ENCODE measurements at regions not wholly inside any gene's neighbourhood (a gene's known extent, or its start where the extent isn't known, plus 50 kb on each side); places are given as distances from the start of the nearest gene placed in this dataset.

- Histone ChIP-seq H3K27me3 (no peaks in the 10 kb centered on the region), H3K4me1 (no peaks in the 10 kb centered on the region), H3K36me3 (no peaks in the 10 kb centered on the region), H3K9me3 (no peaks in the 10 kb centered on the region), H3K27ac (no peak overlapping the region), H3K4me3 (no peak overlapping the region)
- no peak for DNase-seq (ENCODE audit: extremely low spot score in 2 of 2)
- intact Hi-C loops (cut with DNase I), result no loop called here
- no peak for TF ChIP-seq POLR2AphosphoS5 (IDR thresholded peaks at IDR 0.05; ENCODE audit: insufficient read depth in 1 of 2, low read depth in 1 of 2)
- TF ChIP-seq POLR2A (IDR thresholded peaks at IDR 0.05), result no peak
- TF ChIP-seq CTCF (IDR thresholded peaks at IDR 0.05), result no peak
Observed at GRCh38 chr9:84570482-84571154, 98.9 kb upstream of the NTRK2 start.

GRCh38 chr9:84573083-84573482, 96.4 kb upstream of the NTRK2 start:
- TF ChIP-seq POLR2AphosphoS5 (IDR thresholded peaks at IDR 0.05; ENCODE audit: insufficient read depth in 1 of 2, low read depth in 1 of 2), result no peak
- TF ChIP-seq POLR2A (IDR thresholded peaks at IDR 0.05), result no peak
- no peak for TF ChIP-seq CTCF (IDR thresholded peaks at IDR 0.05)
- Histone ChIP-seq H3K4me3 (no peak overlapping the region), H3K36me3 (no peaks in the 10 kb centered on the region), H3K4me1 (no peaks in the 10 kb centered on the region), H3K27ac (no peak overlapping the region), H3K9me3 (no peaks in the 10 kb centered on the region), H3K27me3 (no peaks in the 10 kb centered on the region)
- intact Hi-C loops (cut with DNase I), result no loop called here
- DNase-seq (ENCODE audit: extremely low spot score in 2 of 2), result no peak

GRCh38 chr9:84575705-84576104, 93.8 kb upstream of the NTRK2 start:
- Histone ChIP-seq H3K9me3 (no peaks in the 10 kb centered on the region), H3K36me3 (no peaks in the 10 kb centered on the region), H3K27me3 (no peaks in the 10 kb centered on the region), H3K27ac (no peak overlapping the region), H3K4me1 (no peaks in the 10 kb centered on the region), H3K4me3 (no peak overlapping the region)
- no peak for DNase-seq (ENCODE audit: extremely low spot score in 2 of 2)
- intact Hi-C loops (cut with DNase I), result no loop called here
- TF ChIP-seq POLR2AphosphoS5 (IDR thresholded peaks at IDR 0.05; ENCODE audit: insufficient read depth in 1 of 2, low read depth in 1 of 2), result no peak
- TF ChIP-seq CTCF (IDR thresholded peaks at IDR 0.05), result no peak
- no peak for TF ChIP-seq POLR2A (IDR thresholded peaks at IDR 0.05)

GRCh38 chr9:84583866-84584265, 85.7 kb upstream of the NTRK2 start:
- TF ChIP-seq POLR2AphosphoS5 (IDR thresholded peaks at IDR 0.05; ENCODE audit: insufficient read depth in 1 of 2, low read depth in 1 of 2) (no peak), CTCF (IDR thresholded peaks at IDR 0.05) (no peak), POLR2A (IDR thresholded peaks at IDR 0.05) (no peak)
- H3K4me3 ChIP-seq, result no peak overlapping the region
- intact Hi-C loops (cut with DNase I), result no loop called here
- H3K36me3 ChIP-seq, result no peaks in the 10 kb centered on the region
- H3K4me1 ChIP-seq, result no peaks in the 10 kb centered on the region
- no peak for DNase-seq (ENCODE audit: extremely low spot score in 2 of 2)
- no peak overlapping the region for H3K27ac ChIP-seq
- no peaks in the 10 kb centered on the region for H3K9me3 ChIP-seq
- no peaks in the 10 kb centered on the region for H3K27me3 ChIP-seq

- H3K27ac ChIP-seq, result no peak overlapping the region
- no peak for DNase-seq (ENCODE audit: extremely low spot score in 2 of 2)
- H3K4me3 ChIP-seq, result no peak overlapping the region
- TF ChIP-seq POLR2A (IDR thresholded peaks at IDR 0.05) (no peak), POLR2AphosphoS5 (IDR thresholded peaks at IDR 0.05; ENCODE audit: insufficient read depth in 1 of 2, low read depth in 1 of 2) (no peak), CTCF (IDR thresholded peaks at IDR 0.05) (no peak)
- no peaks in the 10 kb centered on the region for H3K9me3 ChIP-seq
- H3K36me3 ChIP-seq, result no peaks in the 10 kb centered on the region
- no peaks in the 10 kb centered on the region for H3K4me1 ChIP-seq
- H3K27me3 ChIP-seq, result no peaks in the 10 kb centered on the region
- intact Hi-C loops (cut with DNase I), result no loop called here
Observed at GRCh38 chr9:84586662-84587061, 82.9 kb upstream of the NTRK2 start.

Measured in vagina (tissue), 2 donors.